ENCODE measurements at regions not wholly inside any gene's neighbourhood (a gene's known extent, or its start where the extent isn't known, plus 50 kb on each side); places are given as distances from the start of the nearest gene placed in this dataset.
"Not testable (repeated sequence)": the region's sequence is repeated elsewhere in the genome, so short reads cannot be mapped to it uniquely, and the experiment has no call there.

- no peak for DNase-seq (ENCODE audit: low spot score)
These were observed 94.9 kb upstream of the COL5A1 start for GRCh38 chr9:134546746-134547145.

- no peak for DNase-seq (ENCODE audit: low spot score)
These were observed 94.2 kb upstream of the COL5A1 start for GRCh38 chr9:134547161-134548100.

- no peak for DNase-seq (ENCODE audit: low spot score)
These were observed 93.4 kb upstream of the COL5A1 start for GRCh38 chr9:134548185-134548584.

- no peak for DNase-seq (ENCODE audit: low spot score)
These were observed 93.0 kb upstream of the COL5A1 start for GRCh38 chr9:134548618-134549017.

GRCh38 chr9:134549336-134549735 is 92.3 kb upstream of the COL5A1 start:
- DNase-seq (ENCODE audit: low spot score) = no peak

GRCh38 chr9:134550081-134550480 is 91.5 kb upstream of the COL5A1 start:
- not testable (repeated sequence) for DNase-seq (ENCODE audit: low spot score)

- DNase-seq (ENCODE audit: low spot score) = no peak
These were observed 91.0 kb upstream of the COL5A1 start for GRCh38 chr9:134550584-134550983.

- DNase-seq (ENCODE audit: low spot score) = no peak
These were observed 90.4 kb upstream of the COL5A1 start for GRCh38 chr9:134551176-134551575.

GRCh38 chr9:134551644-134552348 is 89.8 kb upstream of the COL5A1 start:
- DNase-seq (ENCODE audit: low spot score) = peak; percentile 84

- DNase-seq (ENCODE audit: low spot score) = no peak
These were observed 89.1 kb upstream of the COL5A1 start for GRCh38 chr9:134552349-134552990.

GRCh38 chr9:134553061-134553891 is 88.3 kb upstream of the COL5A1 start:
- no peak for DNase-seq (ENCODE audit: low spot score)

- DNase-seq (ENCODE audit: low spot score) = no peak
These were observed 87.6 kb upstream of the COL5A1 start for GRCh38 chr9:134553996-134554372.

- DNase-seq (ENCODE audit: low spot score) = no peak
These were observed 87.1 kb upstream of the COL5A1 start for GRCh38 chr9:134554373-134555093.

GRCh38 chr9:134555094-134555650 is 86.4 kb upstream of the COL5A1 start:
- DNase-seq (ENCODE audit: low spot score) = peak; percentile 43

GRCh38 chr9:134556531-134557068 is 85.0 kb upstream of the COL5A1 start:
- no peak for DNase-seq (ENCODE audit: low spot score)

- DNase-seq (ENCODE audit: low spot score) = no peak
These were observed 84.3 kb upstream of the COL5A1 start for GRCh38 chr9:134557331-134557730.

- DNase-seq (ENCODE audit: low spot score) = no peak
These were observed 83.3 kb upstream of the COL5A1 start for GRCh38 chr9:134558124-134558905.

GRCh38 chr9:134559013-134559412 is 82.6 kb upstream of the COL5A1 start:
- DNase-seq (ENCODE audit: low spot score) = no peak

- DNase-seq (ENCODE audit: low spot score) = no peak
These were observed 81.4 kb upstream of the COL5A1 start for GRCh38 chr9:134560206-134560605.

- no peak for DNase-seq (ENCODE audit: low spot score)
These were observed 80.9 kb upstream of the COL5A1 start for GRCh38 chr9:134560654-134561053.

All from SW480 (cell line).